HG03342 (cell line): ENCODE measurements at regions not wholly inside any gene's neighbourhood (a gene's known extent, or its start where the extent isn't known, plus 50 kb on each side); places are given as distances from the start of the nearest gene placed in this dataset.

Source experiments
- ATAC-seq: cut with Tn5 transposase; IDR thresholded peaks from one replicate; pipeline ENCODE4 v1.9.1; 2021; ENCODE audit warnings: mild to moderate bottlenecking, moderate library complexity; ENCODE audit not compliant: unreplicated experiment

GRCh38 chr20:57795977-57796560 lies 86.3 kb upstream of the PMEPA1 start:
- no peak for ATAC-seq

- ATAC-seq: no peak
Observed at GRCh38 chr20:57795342-57795697, 85.5 kb upstream of the PMEPA1 start.

GRCh38 chr20:57794600-57795341 lies 85.0 kb upstream of the PMEPA1 start:
- ATAC-seq: no peak

GRCh38 chr20:57794036-57794435 lies 84.2 kb upstream of the PMEPA1 start:
- ATAC-seq: no peak

GRCh38 chr20:57793421-57793820 lies 83.6 kb upstream of the PMEPA1 start:
- no peak for ATAC-seq

GRCh38 chr20:57792386-57793080 lies 82.7 kb upstream of the PMEPA1 start:
- no peak for ATAC-seq

GRCh38 chr20:57791966-57792365 lies 82.2 kb upstream of the PMEPA1 start:
- no peak for ATAC-seq

GRCh38 chr20:57791178-57791962 lies 81.6 kb upstream of the PMEPA1 start:
- ATAC-seq: no peak

- no peak for ATAC-seq
Observed at GRCh38 chr20:57790176-57790575, 80.4 kb upstream of the PMEPA1 start.

- no peak for ATAC-seq
Observed at GRCh38 chr20:57788936-57789613, 79.3 kb upstream of the PMEPA1 start.

GRCh38 chr20:57787990-57788781 lies 78.4 kb upstream of the PMEPA1 start:
- ATAC-seq: no peak

- ATAC-seq: no peak
Observed at GRCh38 chr20:57787151-57787989, 77.6 kb upstream of the PMEPA1 start.

GRCh38 chr20:57786304-57786932 lies 76.6 kb upstream of the PMEPA1 start:
- no peak for ATAC-seq

GRCh38 chr20:57785720-57786119 lies 75.9 kb upstream of the PMEPA1 start:
- ATAC-seq: no peak

GRCh38 chr20:57785061-57785460 lies 75.2 kb upstream of the PMEPA1 start:
- ATAC-seq: no peak

- ATAC-seq: no peak
Observed at GRCh38 chr20:57783956-57784837, 74.4 kb upstream of the PMEPA1 start.

GRCh38 chr20:57783196-57783595 lies 73.4 kb upstream of the PMEPA1 start:
- no peak for ATAC-seq

- no peak for ATAC-seq
Observed at GRCh38 chr20:57782631-57783041, 72.8 kb upstream of the PMEPA1 start.
